AG09309 (cell line): ENCODE measurements at regions not wholly inside any gene's neighbourhood (a gene's known extent, or its start where the extent isn't known, plus 50 kb on each side); places are given as distances from the start of the nearest gene placed in this dataset.

Source experiments
- DNase-seq: peaks from one replicate; pipeline ENCODE4 v3.0.0-alpha.2; 2010; ENCODE audit warnings: low read depth
- H3K4me3 ChIP-seq: 2 replicates; pipeline ENCODE4 v1.5.1; 2011; ENCODE audit warnings: mild to moderate bottlenecking, low read depth, low read length, moderate library complexity; ENCODE audit not compliant: control insufficient read depth
- TF ChIP-seq, protein P1 (sequence below): IDR thresholded peaks from 2 replicates; pipeline ENCODE4 v1.5.1; 2011; ENCODE audit warnings: mild to moderate bottlenecking, low read depth, low read length, inconsistent platforms; ENCODE audit not compliant: insufficient read depth, control insufficient read depth; ENCODE audit errors: missing control alignments

DNA sequence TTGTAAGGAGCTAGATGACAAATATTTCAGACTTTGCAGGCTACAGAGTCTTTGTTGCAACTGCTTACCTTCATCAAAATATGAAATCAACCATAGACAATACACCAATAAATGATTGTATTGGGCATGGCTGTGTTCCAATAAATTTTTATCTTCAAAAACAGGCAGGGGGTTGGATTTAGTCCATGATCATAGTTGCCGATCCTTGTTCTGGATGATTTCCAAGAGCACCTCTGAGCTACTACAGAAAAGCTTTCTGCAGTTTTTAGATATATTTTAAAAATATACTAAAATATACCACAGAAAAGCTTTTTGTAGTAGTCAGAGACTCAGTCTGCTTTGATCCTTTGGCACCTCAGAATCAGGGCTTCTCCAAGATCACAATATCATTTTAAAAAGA lies 145.0 kb downstream of the HTR1B start:
- TF ChIP-seq, protein P1, sequence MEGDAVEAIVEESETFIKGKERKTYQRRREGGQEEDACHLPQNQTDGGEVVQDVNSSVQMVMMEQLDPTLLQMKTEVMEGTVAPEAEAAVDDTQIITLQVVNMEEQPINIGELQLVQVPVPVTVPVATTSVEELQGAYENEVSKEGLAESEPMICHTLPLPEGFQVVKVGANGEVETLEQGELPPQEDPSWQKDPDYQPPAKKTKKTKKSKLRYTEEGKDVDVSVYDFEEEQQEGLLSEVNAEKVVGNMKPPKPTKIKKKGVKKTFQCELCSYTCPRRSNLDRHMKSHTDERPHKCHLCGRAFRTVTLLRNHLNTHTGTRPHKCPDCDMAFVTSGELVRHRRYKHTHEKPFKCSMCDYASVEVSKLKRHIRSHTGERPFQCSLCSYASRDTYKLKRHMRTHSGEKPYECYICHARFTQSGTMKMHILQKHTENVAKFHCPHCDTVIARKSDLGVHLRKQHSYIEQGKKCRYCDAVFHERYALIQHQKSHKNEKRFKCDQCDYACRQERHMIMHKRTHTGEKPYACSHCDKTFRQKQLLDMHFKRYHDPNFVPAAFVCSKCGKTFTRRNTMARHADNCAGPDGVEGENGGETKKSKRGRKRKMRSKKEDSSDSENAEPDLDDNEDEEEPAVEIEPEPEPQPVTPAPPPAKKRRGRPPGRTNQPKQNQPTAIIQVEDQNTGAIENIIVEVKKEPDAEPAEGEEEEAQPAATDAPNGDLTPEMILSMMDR: no peak
- no peak for DNase-seq
- H3K4me3 ChIP-seq: no peak overlapping the region

- H3K4me3 ChIP-seq: no peak overlapping the region
- TF ChIP-seq, protein P1: no peak
- no peak for DNase-seq
Observed at GRCh38 chr6:77313595-77313994, 149.7 kb downstream of the HTR1B start.

DNA sequence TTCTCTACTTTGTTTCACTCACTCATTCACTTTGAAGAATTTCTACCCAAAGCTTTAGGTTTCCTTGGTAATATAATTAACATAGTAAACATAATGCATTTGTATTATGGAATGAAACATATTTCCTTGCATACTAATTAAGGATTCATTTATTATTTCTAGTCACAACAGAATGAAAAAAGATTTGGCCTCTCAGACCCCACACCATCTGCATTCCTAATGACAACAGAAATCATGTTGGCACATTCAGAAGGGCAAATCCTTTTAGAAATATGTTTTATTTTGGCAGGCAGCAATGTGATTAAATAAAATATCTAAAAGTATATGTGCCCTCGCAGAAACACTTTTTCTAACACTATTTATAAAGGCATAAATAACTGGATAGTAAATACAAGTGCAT lies 163.4 kb downstream of the HTR1B start:
- no peak for DNase-seq
- no peak overlapping the region for H3K4me3 ChIP-seq
- TF ChIP-seq, protein P1: no peak

DNA sequence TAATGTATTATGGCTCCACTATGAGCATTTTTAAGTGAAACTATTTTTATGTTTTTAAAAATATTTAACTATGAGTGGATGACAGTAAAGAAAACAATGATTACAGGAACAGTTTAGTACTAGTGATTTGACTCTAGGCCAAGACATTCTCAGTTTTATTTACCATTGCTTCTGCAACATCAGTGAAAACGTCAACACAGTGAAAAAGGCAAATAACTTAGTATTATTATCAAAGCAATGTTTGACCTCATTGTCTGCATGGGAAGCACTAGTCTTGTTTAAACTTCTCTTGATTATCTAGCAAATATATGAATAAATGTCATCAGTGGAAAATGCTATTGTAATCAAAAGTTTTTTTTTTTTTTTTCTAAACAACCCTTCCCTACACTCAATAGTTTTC lies 165.0 kb downstream of the HTR1B start:
- DNase-seq: no peak
- TF ChIP-seq, protein P1: no peak
- no peak overlapping the region for H3K4me3 ChIP-seq

GRCh38 chr6:77292564-77293546 lies 170.4 kb downstream of the HTR1B start:
- H3K4me3 ChIP-seq: no peak overlapping the region
- TF ChIP-seq, protein P1: no peak
- DNase-seq: peak; percentile 75

DNA sequence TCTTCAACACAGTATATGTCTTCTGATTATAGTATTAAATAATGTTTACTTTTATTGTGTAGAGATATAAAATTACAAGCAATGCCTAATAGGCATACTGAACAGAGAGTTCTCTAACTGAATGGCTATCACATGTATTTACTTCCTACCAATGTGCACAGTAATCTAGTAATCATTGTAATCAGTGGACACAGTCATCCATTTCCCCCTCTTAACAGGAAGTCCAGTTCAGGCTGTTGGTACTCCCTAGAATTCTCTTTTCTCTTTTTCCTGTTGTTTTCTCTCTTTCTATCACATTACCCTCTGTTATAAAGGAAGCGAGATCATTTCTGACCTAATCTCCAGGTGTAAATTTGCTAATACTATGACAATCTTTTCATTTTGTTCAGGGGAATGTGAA lies 172.5 kb downstream of the HTR1B start:
- no peak overlapping the region for H3K4me3 ChIP-seq
- DNase-seq: no peak
- TF ChIP-seq, protein P1: no peak
